HG02759 (cell line): ENCODE measurements at regions not wholly inside any gene's neighbourhood (a gene's known extent, or its start where the extent isn't known, plus 50 kb on each side); places are given as distances from the start of the nearest gene placed in this dataset.
"Not testable (repeated sequence)": the region's sequence is repeated elsewhere in the genome, so short reads cannot be mapped to it uniquely, and the experiment has no call there.

Experiments
- ATAC-seq: cut with Tn5 transposase; IDR thresholded peaks from one replicate; pipeline ENCODE4 v1.9.1; 2021; ENCODE audit warnings: mild to moderate bottlenecking, moderate library complexity; ENCODE audit not compliant: unreplicated experiment

DNA sequence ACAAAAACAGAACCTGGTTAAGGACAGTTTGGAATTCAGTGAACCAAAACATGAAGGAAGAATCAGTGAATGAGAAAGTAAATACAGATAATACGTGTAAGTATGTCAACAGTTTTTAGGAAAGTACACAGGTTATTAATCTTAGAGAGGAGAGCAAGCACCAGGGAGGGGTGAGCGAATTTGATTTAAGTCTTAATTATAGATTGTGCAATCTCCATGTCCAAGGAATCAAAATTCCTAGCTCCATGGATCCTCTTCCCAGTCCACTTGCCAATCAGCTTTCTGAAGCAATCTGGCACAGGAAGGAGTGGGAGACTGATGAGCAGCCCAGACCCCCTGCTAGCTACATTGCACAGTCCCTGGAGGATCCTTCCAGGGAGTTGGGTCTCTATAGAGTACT lies 346.4 kb downstream of the SETD4 start:
- ATAC-seq = no peak

DNA sequence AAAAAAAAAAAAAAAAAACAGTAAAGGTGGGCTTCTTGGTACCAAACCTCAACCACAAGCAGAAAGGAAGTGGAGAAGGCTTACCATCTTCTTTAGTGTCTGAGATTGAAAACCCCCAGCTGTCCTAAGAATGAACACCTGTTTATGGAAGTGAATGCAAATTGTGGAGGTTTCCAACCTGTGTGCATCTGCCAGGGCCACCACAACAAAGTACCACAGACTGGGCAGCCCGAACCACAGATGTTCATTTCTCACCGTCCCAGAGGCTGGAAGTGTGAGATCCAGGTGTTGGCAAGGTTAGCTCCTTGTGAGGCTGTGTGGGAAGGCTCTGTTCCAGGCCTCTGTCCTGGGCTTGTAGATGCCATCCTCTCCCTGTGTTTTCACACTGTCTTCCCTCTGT lies 348.7 kb downstream of the SETD4 start:
- no peak for ATAC-seq

GRCh38 chr21:35711213-35711612 lies 349.1 kb downstream of the SETD4 start:
- ATAC-seq = no peak

DNA sequence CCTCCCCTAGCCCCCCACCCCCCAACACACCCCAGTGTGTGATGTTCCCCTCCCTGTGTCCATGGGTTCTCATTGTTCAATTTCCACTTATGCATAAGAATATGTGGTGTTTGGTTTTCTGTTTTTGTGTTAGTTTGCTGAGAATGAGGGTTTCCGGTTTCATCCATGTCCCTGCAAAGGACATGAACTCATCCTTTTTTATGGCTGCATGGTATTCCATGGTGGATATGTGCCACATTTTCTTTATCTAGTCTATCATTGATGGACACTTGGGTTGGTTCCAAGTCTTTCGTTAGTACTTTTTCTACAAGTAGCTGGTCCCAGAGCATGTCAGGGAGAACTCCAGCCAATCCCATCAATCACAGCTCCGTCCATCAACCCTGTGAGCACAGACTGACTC lies 350.3 kb downstream of the SETD4 start:
- ATAC-seq = not testable (repeated sequence)

DNA sequence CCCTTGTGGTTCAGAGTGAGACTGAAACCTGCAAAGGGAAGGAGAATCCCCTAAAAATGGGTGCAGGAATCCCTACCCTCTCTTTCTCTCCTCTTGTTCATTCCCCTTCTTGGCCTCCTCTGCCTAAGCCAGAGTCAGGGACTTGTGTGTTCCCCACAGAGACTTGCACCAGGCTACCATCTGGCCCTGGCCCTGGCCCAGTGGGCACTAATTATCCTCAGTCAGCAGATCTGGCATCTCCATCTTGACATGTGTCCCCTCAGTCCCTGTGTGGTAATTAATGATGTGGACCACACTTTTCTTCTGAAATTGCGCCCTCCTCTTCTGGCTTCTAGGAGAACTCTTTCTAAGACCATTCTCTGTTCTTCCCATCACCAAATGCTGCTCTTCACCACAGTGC lies 354.4 kb downstream of the SETD4 start:
- ATAC-seq = no peak

DNA sequence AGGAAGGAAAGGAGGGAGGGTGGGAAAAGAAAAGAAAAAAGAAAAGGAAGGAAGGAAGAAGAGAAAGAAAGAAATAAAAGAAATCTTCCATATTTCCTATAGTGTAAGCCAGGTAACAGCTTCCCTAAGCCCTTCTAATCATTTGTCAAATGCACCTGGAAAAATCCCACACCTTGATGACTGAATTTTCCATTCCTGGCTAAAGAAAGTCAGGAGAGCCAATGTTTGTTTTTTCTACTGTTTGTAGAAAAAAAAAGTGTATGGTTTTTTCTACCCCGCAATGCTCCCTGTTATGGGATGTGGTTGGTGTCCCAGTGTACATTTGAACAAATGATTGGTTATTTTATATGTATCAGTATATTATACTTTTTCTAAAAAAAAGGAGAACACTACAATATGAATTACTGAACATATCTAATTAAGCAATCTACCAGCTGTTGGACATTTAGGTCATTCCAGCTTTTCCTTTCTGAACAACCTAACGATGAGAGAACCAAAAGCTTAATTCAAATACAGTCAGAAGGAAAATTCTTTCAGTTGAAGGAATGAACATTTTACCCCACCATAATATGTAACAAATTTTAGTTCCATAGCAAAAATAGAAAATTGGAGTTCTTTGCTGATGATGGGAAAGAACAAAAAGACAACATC lies 355.0 kb downstream of the SETD4 start:
- no peak for ATAC-seq

GRCh38 chr21:35703704-35704103 lies 356.6 kb downstream of the SETD4 start:
- ATAC-seq = no peak

DNA sequence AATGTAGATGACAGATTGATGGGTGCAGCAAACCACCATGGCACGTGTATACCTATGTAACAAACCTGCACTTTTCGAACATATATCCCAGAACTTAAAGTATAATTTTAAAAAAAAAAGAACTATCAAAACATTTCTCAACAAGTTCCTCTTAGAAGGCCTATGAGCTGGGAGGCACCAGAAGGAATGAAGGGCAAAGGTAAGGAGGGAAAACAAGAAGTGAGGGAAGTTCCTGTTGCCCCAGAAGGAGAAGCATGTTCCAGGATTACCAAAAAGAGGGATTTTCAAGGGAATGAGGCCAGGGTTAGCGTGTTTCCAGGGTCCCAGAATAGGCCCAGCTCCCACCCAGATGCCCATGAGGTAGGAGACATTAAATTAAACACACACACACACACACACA lies 361.0 kb downstream of the SETD4 start:
- no peak for ATAC-seq

DNA sequence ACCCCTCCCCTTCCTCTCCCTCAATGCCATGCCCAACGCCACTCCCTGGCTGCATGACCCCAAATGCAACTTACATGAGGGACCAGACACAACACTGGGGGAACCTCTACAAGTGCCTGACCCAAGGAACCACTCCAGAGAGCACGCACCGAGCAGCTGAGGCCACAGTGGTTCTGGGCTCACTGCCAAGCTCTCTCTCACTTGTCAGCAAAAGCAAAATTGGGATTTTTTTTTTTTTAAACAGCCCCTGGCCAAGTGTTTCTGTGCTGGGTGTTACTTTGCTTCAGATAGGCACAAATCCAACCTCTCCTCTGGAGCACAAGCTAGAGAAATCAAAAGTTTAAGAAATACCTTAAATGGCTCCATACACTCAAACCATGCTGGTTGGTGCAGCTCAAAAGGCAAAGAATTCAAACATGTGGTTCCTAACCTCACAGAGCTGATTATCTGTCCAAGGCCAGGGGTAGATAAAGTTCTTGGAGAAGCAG lies 363.0 kb downstream of the SETD4 start:
- ATAC-seq = no peak

DNA sequence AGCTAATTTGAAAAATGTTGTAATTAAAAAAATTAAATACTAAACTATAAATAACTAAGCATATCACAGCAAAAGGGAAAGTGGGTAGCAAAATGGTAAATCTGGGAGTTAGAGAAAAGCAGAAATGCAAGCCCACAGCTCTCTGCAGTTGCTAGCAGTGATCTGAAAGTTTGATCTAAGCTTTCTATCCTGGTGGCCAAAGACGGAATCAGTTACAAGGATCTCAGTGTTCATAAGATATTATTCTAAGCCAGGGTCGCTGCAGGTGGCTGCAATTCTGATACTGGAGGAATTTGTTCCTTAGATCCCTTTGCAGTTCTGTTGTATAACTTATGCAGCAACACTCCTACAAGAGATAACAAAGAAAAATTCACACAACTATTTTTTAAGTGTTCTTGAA lies 363.7 kb downstream of the SETD4 start:
- no peak for ATAC-seq

- ATAC-seq = no peak
Observed at GRCh38 chr21:35692311-35692710, 368.0 kb downstream of the SETD4 start.

- ATAC-seq = no peak
Observed at GRCh38 chr21:35690436-35690835, 369.9 kb downstream of the SETD4 start.

- no peak for ATAC-seq
Observed at GRCh38 chr21:35686156-35686555, 374.2 kb downstream of the SETD4 start.

GRCh38 chr21:35683664-35684304 lies 376.5 kb downstream of the SETD4 start:
- ATAC-seq = no peak

GRCh38 chr21:35682904-35683549 lies 377.3 kb downstream of the SETD4 start:
- ATAC-seq = no peak

DNA sequence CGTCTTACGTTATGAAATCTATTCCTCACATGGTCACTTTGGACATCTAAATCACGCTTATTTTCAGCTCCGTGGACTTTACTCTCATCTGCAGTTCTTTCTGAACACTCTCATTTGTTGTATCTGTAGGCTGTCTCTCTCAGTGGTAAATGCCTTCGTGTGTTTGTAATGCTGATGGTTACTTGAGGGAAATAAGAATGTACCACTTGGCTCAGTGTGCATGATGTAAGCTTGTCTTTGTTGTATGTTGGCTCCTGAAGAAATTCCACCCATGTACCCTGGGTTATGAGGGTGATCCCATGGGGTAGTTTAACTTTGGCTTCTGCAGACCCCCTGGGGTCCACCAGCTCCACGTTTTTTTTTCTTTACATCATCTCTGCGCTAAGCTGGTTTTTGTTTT lies 378.4 kb downstream of the SETD4 start:
- no peak for ATAC-seq

GRCh38 chr21:35679076-35679475 lies 381.2 kb downstream of the SETD4 start:
- ATAC-seq = no peak

- no peak for ATAC-seq
Observed at GRCh38 chr21:35678393-35678792, 381.9 kb downstream of the SETD4 start.

GRCh38 chr21:35677298-35677841 lies 383.0 kb downstream of the SETD4 start:
- no peak for ATAC-seq

DNA sequence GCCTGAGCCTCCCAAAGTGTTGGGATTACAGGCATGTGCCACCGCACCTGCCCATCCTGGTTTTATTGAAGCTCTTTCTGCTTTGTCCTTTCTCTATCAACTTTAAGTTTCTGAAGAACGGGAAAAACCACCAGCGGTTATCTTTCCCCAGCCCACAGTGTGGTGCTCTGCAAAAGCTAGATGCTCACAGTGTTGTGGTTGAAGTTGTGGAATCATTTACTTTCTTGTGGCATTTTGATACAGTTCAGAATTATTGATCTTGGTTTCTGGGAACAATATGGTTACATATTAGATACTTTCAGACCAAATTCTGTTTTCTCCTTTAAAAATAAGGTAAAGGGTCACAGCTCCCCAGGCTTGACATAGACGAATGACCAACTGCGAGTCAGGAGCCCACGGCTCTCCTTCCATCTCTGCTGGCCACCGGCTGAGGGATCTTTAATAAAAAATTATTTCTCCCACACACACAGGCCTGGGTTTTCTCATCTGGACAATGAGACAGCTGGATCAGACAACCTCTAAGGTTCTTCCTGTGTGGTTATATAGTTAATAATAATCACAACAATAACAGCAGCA lies 385.3 kb downstream of the SETD4 start:
- no peak for ATAC-seq

- ATAC-seq = no peak
Observed at GRCh38 chr21:35674091-35674671, 386.1 kb downstream of the SETD4 start.
